HepG2 (cell line): ENCODE measurements at regions not wholly inside any gene's neighbourhood (a gene's known extent, or its start where the extent isn't known, plus 50 kb on each side); places are given as distances from the start of the nearest gene placed in this dataset.

Experiments used
- ATAC-seq: fragments of 200-7000 bp; cut with Tn5 transposase; 3 replicates; pipeline ENCODE4 v1.9.1; 2020; ENCODE audit warnings: mild to moderate bottlenecking, moderate library complexity
- BruUV-seq: library from RNA; stranded (reverse); fragments of 400-500 nt; replicated peaks from 2 replicates; lab custom pipeline; 2021; lab: Mats Ljungman, UMichigan
- CTCF ChIA-PET: fragments of 300-600 bp; formaldehyde crosslinking; extraction: SDS; loops from one replicate; lab custom pipeline; 2021; ENCODE audit warnings: low total read pairs, inconsistent platforms, low intra/inter-chr PET ratio; lab: Yijun Ruan, JAX
- POLR2A ChIA-PET: fragments of 350-600 bp; sonication (Branson Sonifier 250); formaldehyde crosslinking; loops from one replicate; lab custom pipeline; 2020; ENCODE audit warnings: antibody characterized with exemption, inconsistent platforms; lab: Yijun Ruan, JAX
- DNase-seq: peaks from one replicate; pipeline ENCODE4 v3.0.0-alpha.2; 2015; ENCODE audit warnings: low spot score
- FAIRE-seq: peaks from 3 replicates; lab custom pipeline; 2011; peaks lifted over from hg19 to GRCh38; lab: Jason Lieb, UNC
- H2AFZ ChIP-seq: one replicate; pipeline ENCODE4 v1.6.1; 2011; ENCODE audit warnings: low read length, inconsistent platforms
- H3K27ac ChIP-seq: fragments of 300-600 bp; 3 replicates; pipeline ENCODE4 v1.8.0; 2011; ENCODE audit warnings: mixed run types, mild to moderate bottlenecking, mixed read lengths, low read length, inconsistent platforms; ENCODE audit not compliant: insufficient read depth; ENCODE audit errors: extremely low read length
- H3K27me3 ChIP-seq, 2 experiments: fragments of 200-600 bp in 1 of 2; 2 replicates in 1 of 2; 3 replicates in 1 of 2; pipeline versions ENCODE4 v1.6.0 to v1.8.0; 2011; ENCODE audit warnings: low read length in 2 of 2, mild to moderate bottlenecking in 2 of 2, moderate library complexity in 2 of 2, inconsistent platforms in 1 of 2; ENCODE audit not compliant: insufficient read depth in 2 of 2, control insufficient read depth in 1 of 2
- H3K36me3 ChIP-seq, 2 experiments: fragments of 200-600 bp in 1 of 2; replicated peaks in 1 of 2; 2 replicates in 1 of 2; 3 replicates in 1 of 2; pipeline versions ENCODE4 v1.5.1 to v1.8.0; 2011; ENCODE audit warnings: low read length in 2 of 2, inconsistent platforms in 1 of 2; ENCODE audit not compliant: insufficient read depth in 2 of 2, control insufficient read depth in 1 of 2
- H3K4me1 ChIP-seq: 2 replicates; pipeline ENCODE4 v1.5.1; 2012; ENCODE audit warnings: low read length, inconsistent platforms; ENCODE audit not compliant: insufficient read depth
- H3K4me2 ChIP-seq: 2 replicates; pipeline ENCODE4 v1.6.0; 2011; ENCODE audit warnings: low read depth, low read length, inconsistent platforms
- H3K4me3 ChIP-seq, 3 experiments: fragments of 200-600 bp in 1 of 3; sonication (generic), shearing (Covaris generic) in 1 of 3; replicated peaks in 1 of 3; 2 replicates each; pipeline ENCODE4 v1.5.1; 2011 to 2016; ENCODE audit warnings: low read length in 3 of 3, inconsistent platforms in 2 of 3, low read depth in 2 of 3, mild to moderate bottlenecking in 2 of 3, control low read depth in 1 of 3, mixed read lengths in 1 of 3; ENCODE audit not compliant: insufficient read depth in 1 of 3
- H3K79me2 ChIP-seq: one replicate; pipeline ENCODE4 v1.6.1; 2011; ENCODE audit warnings: low read length, inconsistent platforms; ENCODE audit not compliant: insufficient read depth
- H3K9ac ChIP-seq: 2 replicates; pipeline ENCODE4 v1.6.0; 2011; ENCODE audit warnings: mild to moderate bottlenecking, low read depth, low read length, inconsistent platforms; ENCODE audit not compliant: insufficient read depth
- H3K9me3 ChIP-seq: 2 replicates; pipeline ENCODE4 v1.5.1; 2012; ENCODE audit warnings: mild to moderate bottlenecking, low read length
- H4K20me1 ChIP-seq: 2 replicates; pipeline ENCODE4 v1.6.0; 2011; ENCODE audit warnings: inconsistent platforms, mild to moderate bottlenecking, low read length, moderate library complexity; ENCODE audit not compliant: insufficient read depth
- MAFK ChIP-seq, 2 experiments: IDR thresholded peaks in 1 of 2; conservative IDR thresholded peaks in 1 of 2; 2 replicates each; pipeline ENCODE4 v1.6.1; 2011; ENCODE audit warnings: improper control_type of control experiment in 2 of 2, low read length in 2 of 2
- SNAPC2 ChIP-seq: sonication (generic); formaldehyde crosslinking; IDR thresholded peaks from 2 replicates; pipeline ENCODE4 v1.8.1; 2022; ENCODE audit warnings: mild to moderate bottlenecking, missing genetic modification reagents
- TBL1XR1 ChIP-seq: fragments of 150-350 bp; IDR thresholded peaks from 2 replicates; pipeline ENCODE4 v1.6.1; 2014; ENCODE audit warnings: borderline replicate concordance, low read length; ENCODE audit not compliant: partially characterized antibody
- ZNF121 ChIP-seq: sonication (generic); formaldehyde crosslinking; IDR thresholded peaks from 2 replicates; pipeline ENCODE4 v1.5.0; 2020; ENCODE audit warnings: mild to moderate bottlenecking, missing genetic modification reagents
- ZNF33A ChIP-seq: sonication (generic); formaldehyde crosslinking; IDR thresholded peaks from 2 replicates; pipeline ENCODE4 v1.5.1; 2020; ENCODE audit warnings: missing genetic modification reagents, mild to moderate bottlenecking, moderate library complexity, borderline replicate concordance
- WGBS: methylation state at CpG from one replicate; pipeline ENCODE4 v1.1.6; 2017; ENCODE audit warnings: low lambda C conversion rate; 5-methylcytosine and 5-hydroxymethylcytosine counted together
- in situ Hi-C: cut with HindIII; loops from 2 replicates; pipeline ENCODE4 v1.10.0; 2017; ENCODE audit warnings: low pct_unique_long_range_greater_than_20kb; ENCODE audit not compliant: extremely low pct_ligation_motif_present
- intact Hi-C: fragments of 100-400 bp; cut with micrococcal nuclease; formaldehyde crosslinking; loops from one replicate; pipeline ENCODE4 v1.10.0; 2022; ENCODE audit not compliant: unreplicated experiment
- TF ChIP-seq, protein P1 (sequence below): sonication (generic); formaldehyde crosslinking; conservative IDR thresholded peaks from 2 replicates; pipeline ENCODE4 v1.8.0; 2022; ENCODE audit warnings: low read depth, missing genetic modification reagents
- TF ChIP-seq, protein P2 (sequence below): sonication (generic); formaldehyde crosslinking; IDR thresholded peaks from 2 replicates; pipeline ENCODE4 v1.4.0; 2020; ENCODE audit warnings: mild to moderate bottlenecking, missing genetic modification reagents

DNA sequence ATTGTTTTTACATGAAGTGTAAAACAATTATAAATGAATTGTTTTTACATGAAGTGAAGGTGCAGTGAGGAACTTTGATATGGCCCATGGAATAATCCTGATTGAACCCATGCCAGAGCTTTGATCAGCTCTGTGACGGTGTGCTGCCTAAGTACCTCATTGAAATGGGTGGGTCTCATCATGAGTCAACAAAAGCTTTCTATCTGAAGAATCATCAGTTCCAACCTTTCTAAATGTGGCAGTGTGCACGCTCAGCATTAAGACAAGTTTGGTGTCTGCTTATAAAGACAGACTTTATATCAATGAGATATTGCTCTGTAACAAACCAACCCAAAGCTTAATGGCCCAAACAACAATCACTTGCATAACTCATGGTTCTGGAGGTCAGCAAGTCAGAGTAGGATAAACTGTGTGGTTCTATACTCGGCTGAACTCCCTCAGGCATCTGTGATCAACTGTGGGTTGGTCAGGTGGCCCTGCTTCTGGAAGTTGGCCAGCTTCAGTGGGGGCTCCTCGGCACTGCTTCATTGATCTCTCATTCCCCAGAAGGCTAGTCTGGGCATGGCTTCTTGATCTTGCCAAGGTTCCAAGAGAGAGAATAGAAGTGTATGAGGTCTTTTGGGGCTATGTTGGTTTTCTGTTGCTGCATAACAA is 258.0 kb downstream of the LTN1 start:
- no peak overlapping the region for H3K27ac ChIP-seq
- no peaks in the 10 kb centered on the region for H3K36me3 ChIP-seq
- CTCF ChIA-PET, result no interaction called here
- no peaks in the 10 kb centered on the region for H3K79me2 ChIP-seq
- FAIRE-seq, result no peak
- H3K9me3 ChIP-seq, result no peaks in the 10 kb centered on the region
- BruUV-seq, result no TSS peak
- H4K20me1 ChIP-seq, result no peaks in the 10 kb centered on the region
- in situ Hi-C loops, result no loop called here
- 0 out of 4 replicates have a peak, but pooled peaks of 1 of the 2 experiments have one; percentile 32 for TF ChIP-seq MAFK (conservative IDR thresholded peaks at IDR 0.05 in 1 of 2, IDR thresholded peaks at IDR 0.05 in 1 of 2; ENCODE audit: low read length in 2 of 2)
- TF ChIP-seq, protein P1, sequence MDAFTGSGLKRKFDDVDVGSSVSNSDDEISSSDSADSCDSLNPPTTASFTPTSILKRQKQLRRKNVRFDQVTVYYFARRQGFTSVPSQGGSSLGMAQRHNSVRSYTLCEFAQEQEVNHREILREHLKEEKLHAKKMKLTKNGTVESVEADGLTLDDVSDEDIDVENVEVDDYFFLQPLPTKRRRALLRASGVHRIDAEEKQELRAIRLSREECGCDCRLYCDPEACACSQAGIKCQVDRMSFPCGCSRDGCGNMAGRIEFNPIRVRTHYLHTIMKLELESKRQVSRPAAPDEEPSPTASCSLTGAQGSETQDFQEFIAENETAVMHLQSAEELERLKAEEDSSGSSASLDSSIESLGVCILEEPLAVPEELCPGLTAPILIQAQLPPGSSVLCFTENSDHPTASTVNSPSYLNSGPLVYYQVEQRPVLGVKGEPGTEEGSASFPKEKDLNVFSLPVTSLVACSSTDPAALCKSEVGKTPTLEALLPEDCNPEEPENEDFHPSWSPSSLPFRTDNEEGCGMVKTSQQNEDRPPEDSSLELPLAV (CRISPR knock-in tag), result no peak
- no peak for TF ChIP-seq ZNF121 (CRISPR knock-in tag)
- no peak for TF ChIP-seq SNAPC2 (CRISPR knock-in tag)
- TF ChIP-seq, protein P2, sequence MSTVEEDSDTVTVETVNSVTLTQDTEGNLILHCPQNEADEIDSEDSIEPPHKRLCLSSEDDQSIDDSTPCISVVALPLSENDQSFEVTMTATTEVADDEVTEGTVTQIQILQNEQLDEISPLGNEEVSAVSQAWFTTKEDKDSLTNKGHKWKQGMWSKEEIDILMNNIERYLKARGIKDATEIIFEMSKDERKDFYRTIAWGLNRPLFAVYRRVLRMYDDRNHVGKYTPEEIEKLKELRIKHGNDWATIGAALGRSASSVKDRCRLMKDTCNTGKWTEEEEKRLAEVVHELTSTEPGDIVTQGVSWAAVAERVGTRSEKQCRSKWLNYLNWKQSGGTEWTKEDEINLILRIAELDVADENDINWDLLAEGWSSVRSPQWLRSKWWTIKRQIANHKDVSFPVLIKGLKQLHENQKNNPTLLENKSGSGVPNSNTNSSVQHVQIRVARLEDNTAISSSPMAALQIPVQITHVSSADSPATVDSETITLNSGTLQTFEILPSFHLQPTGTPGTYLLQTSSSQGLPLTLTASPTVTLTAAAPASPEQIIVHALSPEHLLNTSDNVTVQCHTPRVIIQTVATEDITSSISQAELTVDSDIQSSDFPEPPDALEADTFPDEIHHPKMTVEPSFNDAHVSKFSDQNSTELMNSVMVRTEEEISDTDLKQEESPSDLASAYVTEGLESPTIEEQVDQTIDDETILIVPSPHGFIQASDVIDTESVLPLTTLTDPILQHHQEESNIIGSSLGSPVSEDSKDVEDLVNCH (CRISPR knock-in tag), result no peak
- TF ChIP-seq TBL1XR1, result no peak
- no peak for TF ChIP-seq ZNF33A (CRISPR knock-in tag)
- H3K4me3 ChIP-seq, result no peak overlapping the region
- peaks cover 9% of the 10 kb centered on the region for H3K4me1 ChIP-seq
- 32% methylated on average over 4 of the region's 4 CpGs for WGBS
- H3K27me3 ChIP-seq, result no peaks in the 10 kb centered on the region; a peak in 1 of 5 replicates
- no peak overlapping the region for H3K9ac ChIP-seq
- no peak overlapping the region for H2AFZ ChIP-seq
- ATAC-seq, result no peak
- no peak overlapping the region for H3K4me2 ChIP-seq
- intact Hi-C loops, result no loop called here
- POLR2A ChIA-PET, result no interaction called here
- DNase-seq, result no peak
